ENCODE measurements at regions not wholly inside any gene's neighbourhood (a gene's known extent, or its start where the extent isn't known, plus 50 kb on each side); places are given as distances from the start of the nearest gene placed in this dataset.

DNA sequence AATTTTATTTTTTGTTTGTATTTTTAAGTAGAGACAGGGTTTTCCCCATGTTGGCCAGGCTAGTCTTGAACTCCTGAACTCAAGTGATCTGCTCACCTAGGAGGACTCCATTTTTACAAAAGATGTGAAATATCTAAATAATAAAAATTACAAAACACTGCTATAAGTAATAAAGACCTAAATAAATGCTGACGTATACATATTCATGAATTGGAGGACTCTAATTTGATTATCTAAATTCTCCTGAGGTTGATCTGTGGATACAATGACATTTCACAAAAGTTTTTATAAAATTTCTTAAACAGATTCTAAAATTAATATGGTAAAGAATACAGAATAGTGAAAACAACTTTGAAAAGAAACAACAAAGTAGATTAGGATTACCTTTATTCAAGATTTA lies 1224.0 kb downstream of the SLC16A7 start:
- DNase-seq (ENCODE audit: low read depth): no peak
- H3K9me3 ChIP-seq (ENCODE audit: control insufficient read depth, low read length): peaks cover 11% of the 10 kb centered on the region
- no peak overlapping the region for H3K9ac ChIP-seq (ENCODE audit: low read length)
- H3K27me3 ChIP-seq (replicated peaks; ENCODE audit: control insufficient read depth, insufficient read depth, low read length): no peaks in the 10 kb centered on the region
- no peak overlapping the region for H3K4me3 ChIP-seq (ENCODE audit: low read length)
- no peaks in the 10 kb centered on the region for H3K4me1 ChIP-seq (ENCODE audit: control insufficient read depth, insufficient read depth, low read length)
- H3K36me3 ChIP-seq (ENCODE audit: control insufficient read depth, insufficient read depth, low read length, severe bottlenecking): no peaks in the 10 kb centered on the region

DNA sequence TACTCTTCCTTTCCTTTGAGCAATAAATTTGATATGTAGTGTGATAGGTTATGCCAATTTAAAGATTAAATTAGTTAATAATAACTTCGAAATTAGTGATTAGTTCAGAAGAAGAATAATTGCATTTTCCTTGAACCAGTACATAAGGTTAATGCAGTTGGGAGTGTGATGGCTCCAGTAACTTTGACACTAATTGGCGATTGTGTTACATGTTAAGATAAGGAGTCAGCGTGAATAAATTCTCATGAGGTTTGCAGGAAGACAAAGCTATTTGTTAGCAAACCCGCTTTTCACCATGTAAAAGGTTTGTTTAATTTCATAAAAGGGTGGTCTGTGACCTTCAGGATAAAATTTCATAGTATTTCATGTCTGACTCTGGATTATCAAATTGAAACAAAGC lies 1226.8 kb downstream of the SLC16A7 start:
- Histone ChIP-seq H3K9me3 (ENCODE audit: control insufficient read depth, low read length) (no peaks in the 10 kb centered on the region), H3K4me1 (ENCODE audit: control insufficient read depth, insufficient read depth, low read length) (no peaks in the 10 kb centered on the region)

DNA sequence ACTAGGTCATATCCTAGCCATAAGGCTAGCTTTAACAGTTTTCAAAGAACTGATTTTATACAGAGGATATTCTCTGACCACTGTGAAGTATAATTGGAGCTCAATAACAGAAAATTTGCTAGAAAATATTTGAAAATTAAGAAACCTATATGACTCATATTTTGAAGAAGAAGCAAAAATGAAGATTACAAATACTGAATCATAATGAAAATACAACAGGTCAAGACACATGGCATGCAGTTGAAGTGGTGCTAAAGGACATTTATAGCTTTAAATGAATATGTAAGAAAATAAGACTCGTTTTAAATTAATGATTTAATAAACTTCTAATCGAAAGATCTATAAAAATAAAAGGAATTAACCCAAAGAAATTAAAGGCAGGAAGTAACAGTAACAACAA lies 1234.6 kb downstream of the SLC16A7 start:
- Histone ChIP-seq H3K4me3 (ENCODE audit: low read length) (no peak overlapping the region), H3K4me1 (ENCODE audit: control insufficient read depth, insufficient read depth, low read length) (peaks cover 10% of the 10 kb centered on the region), H3K36me3 (ENCODE audit: control insufficient read depth, insufficient read depth, low read length, severe bottlenecking) (no peaks in the 10 kb centered on the region), H3K27me3 (replicated peaks; ENCODE audit: control insufficient read depth, insufficient read depth, low read length) (no peaks in the 10 kb centered on the region), H3K9me3 (ENCODE audit: control insufficient read depth, low read length) (peaks cover 3% of the 10 kb centered on the region), H3K9ac (ENCODE audit: low read length) (no peak overlapping the region)
- DNase-seq (ENCODE audit: low read depth): peak; percentile 14

More for the DNA sequence above, 1226.8 kb downstream of the SLC16A7 start:
- H3K36me3 ChIP-seq (ENCODE audit: control insufficient read depth, insufficient read depth, low read length, severe bottlenecking): no peaks in the 10 kb centered on the region
- no peak overlapping the region for H3K9ac ChIP-seq (ENCODE audit: low read length)
- H3K27me3 ChIP-seq (replicated peaks; ENCODE audit: control insufficient read depth, insufficient read depth, low read length): no peaks in the 10 kb centered on the region
- no peak for DNase-seq (ENCODE audit: low read depth)
- no peak overlapping the region for H3K4me3 ChIP-seq (ENCODE audit: low read length)

DNA sequence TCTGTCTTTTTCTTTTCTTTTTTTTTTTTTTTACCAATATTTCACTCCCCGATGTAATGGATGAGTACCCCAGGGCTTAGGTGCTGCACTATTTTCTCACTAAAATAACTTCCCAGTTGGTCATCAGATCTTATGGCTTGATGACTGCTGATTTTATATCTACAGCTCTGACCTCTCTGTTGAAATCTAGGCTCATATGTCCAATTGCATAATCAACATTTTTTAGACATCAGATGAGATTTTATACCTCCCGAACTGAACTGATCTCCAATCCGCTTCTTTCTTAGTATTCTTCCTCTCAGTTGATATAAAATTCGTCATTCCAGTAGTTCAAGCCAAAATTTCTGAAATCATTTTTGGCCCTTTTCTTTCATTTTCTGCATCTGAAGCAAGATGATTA lies 1236.5 kb downstream of the SLC16A7 start:
- Histone ChIP-seq H3K9me3 (ENCODE audit: control insufficient read depth, low read length) (peaks cover 3% of the 10 kb centered on the region), H3K9ac (ENCODE audit: low read length) (no peak overlapping the region)

DNA sequence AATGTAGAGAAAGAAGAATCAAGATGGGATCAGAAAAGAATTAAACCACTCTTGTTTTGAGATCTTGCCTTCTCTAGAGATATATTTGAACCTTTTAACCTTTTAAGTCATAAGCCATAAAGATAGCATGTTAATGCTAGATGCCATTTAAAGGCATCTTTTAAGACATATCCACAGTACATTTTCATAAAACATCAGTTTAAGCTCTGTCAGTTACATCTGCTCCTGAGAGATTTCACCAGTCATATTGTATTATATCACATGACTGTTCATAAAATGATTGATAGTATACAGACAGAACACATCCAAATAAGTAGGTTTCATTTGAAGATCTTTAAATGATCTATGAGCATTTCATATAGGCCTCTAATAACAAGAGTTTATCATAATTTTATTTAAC lies 1238.5 kb downstream of the SLC16A7 start:
- H3K9me3 ChIP-seq (ENCODE audit: control insufficient read depth, low read length): no peaks in the 10 kb centered on the region
- H3K9ac ChIP-seq (ENCODE audit: low read length): no peak overlapping the region
- DNase-seq (ENCODE audit: low read depth): no peak
- no peaks in the 10 kb centered on the region for H3K27me3 ChIP-seq (replicated peaks; ENCODE audit: control insufficient read depth, insufficient read depth, low read length)
- no peak overlapping the region for H3K4me3 ChIP-seq (ENCODE audit: low read length)
- peaks cover 10% of the 10 kb centered on the region for H3K4me1 ChIP-seq (ENCODE audit: control insufficient read depth, insufficient read depth, low read length)
- H3K36me3 ChIP-seq (ENCODE audit: control insufficient read depth, insufficient read depth, low read length, severe bottlenecking): no peaks in the 10 kb centered on the region

More for the DNA sequence above, 1236.5 kb downstream of the SLC16A7 start:
- Histone ChIP-seq H3K36me3 (ENCODE audit: control insufficient read depth, insufficient read depth, low read length, severe bottlenecking) (no peaks in the 10 kb centered on the region), H3K4me3 (ENCODE audit: low read length) (peak overlapping the region; percentile 51), H3K27me3 (replicated peaks; ENCODE audit: control insufficient read depth, insufficient read depth, low read length) (no peaks in the 10 kb centered on the region), H3K4me1 (ENCODE audit: control insufficient read depth, insufficient read depth, low read length) (peaks cover 10% of the 10 kb centered on the region)
- no peak for DNase-seq (ENCODE audit: low read depth)

DNA sequence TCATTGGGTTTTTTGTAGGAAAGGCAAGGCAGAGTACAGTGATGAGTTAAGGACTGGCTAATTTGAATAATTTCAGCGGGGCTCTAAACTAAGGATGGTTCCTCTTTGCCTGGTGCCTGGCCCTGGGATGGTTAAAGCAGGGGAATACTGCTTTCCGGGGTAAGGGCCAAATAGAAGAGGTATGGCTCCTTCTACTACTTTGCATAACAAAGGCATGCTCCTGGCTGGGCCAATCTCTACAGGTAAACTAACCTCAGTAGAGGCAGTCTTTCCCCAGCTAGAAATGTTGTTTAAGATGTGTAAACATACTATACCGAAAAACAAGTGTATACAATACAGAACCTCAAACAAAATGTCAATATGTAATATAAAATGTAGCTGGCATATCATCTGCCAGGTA lies 1239.0 kb downstream of the SLC16A7 start:
- Histone ChIP-seq H3K9ac (ENCODE audit: low read length) (no peak overlapping the region), H3K27me3 (replicated peaks; ENCODE audit: control insufficient read depth, insufficient read depth, low read length) (no peaks in the 10 kb centered on the region), H3K4me1 (ENCODE audit: control insufficient read depth, insufficient read depth, low read length) (peaks cover 10% of the 10 kb centered on the region), H3K4me3 (ENCODE audit: low read length) (no peak overlapping the region), H3K36me3 (ENCODE audit: control insufficient read depth, insufficient read depth, low read length, severe bottlenecking) (no peaks in the 10 kb centered on the region), H3K9me3 (ENCODE audit: control insufficient read depth, low read length) (no peaks in the 10 kb centered on the region)
- DNase-seq (ENCODE audit: low read depth): no peak

DNA sequence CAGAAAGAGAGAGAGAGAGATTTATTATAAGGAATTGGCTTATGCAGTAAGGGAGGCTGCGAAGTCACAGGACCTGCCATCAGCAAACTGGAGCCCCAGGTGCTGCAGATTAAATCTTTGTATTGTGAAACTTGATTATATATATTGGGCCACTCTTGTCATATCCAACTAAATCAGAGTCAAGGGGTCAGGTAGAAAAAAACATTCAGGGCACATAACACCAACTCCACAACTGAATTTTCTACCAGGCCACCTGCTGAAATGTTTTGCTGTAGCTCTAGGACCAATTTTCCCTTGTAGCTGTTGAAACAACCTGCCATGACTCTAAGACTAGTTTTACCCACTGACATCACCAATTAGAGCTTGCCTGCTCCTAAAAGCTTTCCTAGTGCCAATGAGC lies 1240.8 kb downstream of the SLC16A7 start:
- H3K27me3 ChIP-seq (replicated peaks; ENCODE audit: control insufficient read depth, insufficient read depth, low read length): no peaks in the 10 kb centered on the region
- H3K4me1 ChIP-seq (ENCODE audit: control insufficient read depth, insufficient read depth, low read length): peaks cover 8% of the 10 kb centered on the region
- H3K4me3 ChIP-seq (ENCODE audit: low read length): no peak overlapping the region
- no peaks in the 10 kb centered on the region for H3K36me3 ChIP-seq (ENCODE audit: control insufficient read depth, insufficient read depth, low read length, severe bottlenecking)
- no peak overlapping the region for H3K9ac ChIP-seq (ENCODE audit: low read length)
- no peaks in the 10 kb centered on the region for H3K9me3 ChIP-seq (ENCODE audit: control insufficient read depth, low read length)
- DNase-seq (ENCODE audit: low read depth): no peak

DNA sequence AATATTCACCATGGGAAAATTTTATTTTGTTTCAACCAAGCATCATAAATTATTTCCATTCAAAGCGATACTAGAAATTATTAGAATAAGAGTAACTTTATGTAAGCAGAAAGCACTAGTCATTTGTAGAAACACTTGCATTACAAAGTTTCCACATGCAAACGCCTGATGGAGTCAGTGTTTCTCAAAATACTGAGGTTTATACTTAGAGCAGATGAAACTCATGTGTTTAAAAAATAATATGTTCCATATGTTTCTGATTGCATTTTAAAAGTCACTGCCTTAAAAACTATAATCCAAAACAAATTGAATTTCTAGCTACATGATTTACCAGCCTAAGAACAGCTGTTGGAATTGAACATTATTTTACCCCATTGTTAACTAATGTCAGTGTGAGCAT lies 1246.4 kb downstream of the SLC16A7 start:
- no peak overlapping the region for H3K9ac ChIP-seq (ENCODE audit: low read length)
- no peaks in the 10 kb centered on the region for H3K27me3 ChIP-seq (replicated peaks; ENCODE audit: control insufficient read depth, insufficient read depth, low read length)
- H3K9me3 ChIP-seq (ENCODE audit: control insufficient read depth, low read length): no peaks in the 10 kb centered on the region
- H3K4me3 ChIP-seq (ENCODE audit: low read length): no peak overlapping the region
- DNase-seq (ENCODE audit: low read depth): peak; percentile 74
- H3K36me3 ChIP-seq (ENCODE audit: control insufficient read depth, insufficient read depth, low read length, severe bottlenecking): no peaks in the 10 kb centered on the region
- no peaks in the 10 kb centered on the region for H3K4me1 ChIP-seq (ENCODE audit: control insufficient read depth, insufficient read depth, low read length)

DNA sequence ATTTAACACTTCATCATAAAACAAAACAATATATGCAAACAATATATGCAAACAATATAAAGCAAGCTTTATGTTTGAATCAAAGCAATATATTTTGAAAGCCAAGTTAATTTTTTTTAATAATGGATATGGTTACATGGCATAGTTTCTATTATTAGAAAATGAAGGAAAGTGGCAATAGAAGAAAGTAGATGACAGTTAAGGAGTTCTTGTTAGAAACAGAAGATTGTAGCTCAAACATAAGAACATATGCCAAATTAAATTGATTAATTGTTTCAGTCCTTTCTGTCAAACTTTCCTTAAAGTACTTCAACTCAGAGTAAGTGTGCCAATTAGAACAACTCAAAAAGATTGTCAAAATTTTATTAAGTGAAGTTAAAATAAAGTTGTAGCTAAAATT lies 1248.3 kb downstream of the SLC16A7 start:
- no peaks in the 10 kb centered on the region for H3K9me3 ChIP-seq (ENCODE audit: control insufficient read depth, low read length)
- no peak overlapping the region for H3K9ac ChIP-seq (ENCODE audit: low read length)
- H3K4me3 ChIP-seq (ENCODE audit: low read length): no peak overlapping the region
- no peak for DNase-seq (ENCODE audit: low read depth)
- no peaks in the 10 kb centered on the region for H3K4me1 ChIP-seq (ENCODE audit: control insufficient read depth, insufficient read depth, low read length)
- H3K27me3 ChIP-seq (replicated peaks; ENCODE audit: control insufficient read depth, insufficient read depth, low read length): no peaks in the 10 kb centered on the region
- H3K36me3 ChIP-seq (ENCODE audit: control insufficient read depth, insufficient read depth, low read length, severe bottlenecking): no peaks in the 10 kb centered on the region

DNA sequence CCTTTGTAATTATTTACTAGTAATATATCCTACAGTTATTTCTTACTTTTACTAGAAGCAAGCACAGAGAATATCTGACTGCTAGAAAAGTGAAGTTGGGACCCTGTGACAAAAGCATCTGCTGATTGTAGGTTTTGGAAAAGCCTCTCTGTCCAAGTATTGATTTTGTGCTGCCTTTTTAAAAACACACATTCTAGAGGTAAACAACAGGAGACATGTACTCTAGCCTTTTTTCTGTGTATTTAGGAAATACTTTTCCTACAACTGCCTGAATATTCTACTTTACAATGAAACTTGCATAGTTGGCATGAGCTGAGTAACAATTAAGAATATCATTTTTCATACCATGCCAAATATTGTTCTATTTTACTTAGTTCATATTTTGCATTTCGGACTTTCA lies 1249.0 kb downstream of the SLC16A7 start:
- Histone ChIP-seq H3K4me1 (ENCODE audit: control insufficient read depth, insufficient read depth, low read length) (peaks cover under 1% of the 10 kb centered on the region), H3K4me3 (ENCODE audit: low read length) (no peak overlapping the region), H3K27me3 (replicated peaks; ENCODE audit: control insufficient read depth, insufficient read depth, low read length) (no peaks in the 10 kb centered on the region), H3K9me3 (ENCODE audit: control insufficient read depth, low read length) (no peaks in the 10 kb centered on the region), H3K9ac (ENCODE audit: low read length) (no peak overlapping the region), H3K36me3 (ENCODE audit: control insufficient read depth, insufficient read depth, low read length, severe bottlenecking) (no peaks in the 10 kb centered on the region)
- DNase-seq (ENCODE audit: low read depth): no peak

DNA sequence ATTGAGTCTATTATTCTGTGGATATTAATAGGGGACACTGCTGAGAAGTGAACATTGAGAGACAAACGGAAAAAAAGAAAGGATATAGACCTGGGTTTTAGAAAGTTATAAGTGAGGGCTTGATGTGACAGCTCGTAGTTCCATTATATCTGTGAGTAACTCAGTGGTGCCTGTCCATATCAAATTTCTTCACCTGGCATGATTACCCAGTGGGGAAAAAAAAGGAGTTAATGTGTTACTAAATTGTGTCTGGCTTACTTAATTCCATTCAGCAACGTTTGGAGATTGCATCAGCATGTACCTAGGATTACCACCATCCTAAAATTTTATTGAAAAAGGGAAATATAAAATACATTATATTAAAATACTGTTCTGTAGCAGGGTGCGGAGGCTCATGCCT lies 1249.9 kb downstream of the SLC16A7 start:
- no peak overlapping the region for H3K9ac ChIP-seq (ENCODE audit: low read length)
- no peaks in the 10 kb centered on the region for H3K27me3 ChIP-seq (replicated peaks; ENCODE audit: control insufficient read depth, insufficient read depth, low read length)

DNA sequence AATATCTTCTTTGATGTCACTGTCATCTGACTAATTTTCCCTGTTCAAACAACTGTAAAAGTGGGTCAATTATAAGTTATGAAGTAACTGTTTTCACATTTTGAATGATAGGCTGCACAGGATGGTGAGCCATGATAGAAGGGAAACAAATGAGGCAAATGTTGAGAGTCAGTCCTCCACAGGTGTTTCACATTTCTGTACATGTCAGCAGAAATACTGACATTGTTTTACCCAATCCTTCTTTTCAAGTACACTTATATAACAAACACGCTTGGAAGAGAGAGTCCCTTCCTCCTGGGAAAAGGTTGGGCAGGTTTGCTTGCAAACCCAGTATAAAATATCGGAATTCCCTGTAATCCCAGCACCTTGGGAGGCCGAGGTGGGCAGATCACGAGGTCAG lies 1251.5 kb downstream of the SLC16A7 start:
- no peaks in the 10 kb centered on the region for H3K9me3 ChIP-seq (ENCODE audit: control insufficient read depth, low read length)
- no peak overlapping the region for H3K4me3 ChIP-seq (ENCODE audit: low read length)
- H3K36me3 ChIP-seq (ENCODE audit: control insufficient read depth, insufficient read depth, low read length, severe bottlenecking): no peaks in the 10 kb centered on the region
- no peaks in the 10 kb centered on the region for H3K27me3 ChIP-seq (replicated peaks; ENCODE audit: control insufficient read depth, insufficient read depth, low read length)
- no peak overlapping the region for H3K9ac ChIP-seq (ENCODE audit: low read length)
- no peak for DNase-seq (ENCODE audit: low read depth)
- peaks cover 2% of the 10 kb centered on the region for H3K4me1 ChIP-seq (ENCODE audit: control insufficient read depth, insufficient read depth, low read length)

More for the DNA sequence above, 1249.9 kb downstream of the SLC16A7 start:
- no peaks in the 10 kb centered on the region for H3K36me3 ChIP-seq (ENCODE audit: control insufficient read depth, insufficient read depth, low read length, severe bottlenecking)
- peaks cover 2% of the 10 kb centered on the region for H3K4me1 ChIP-seq (ENCODE audit: control insufficient read depth, insufficient read depth, low read length)
- no peaks in the 10 kb centered on the region for H3K9me3 ChIP-seq (ENCODE audit: control insufficient read depth, low read length)
- DNase-seq (ENCODE audit: low read depth): no peak
- H3K4me3 ChIP-seq (ENCODE audit: low read length): no peak overlapping the region

All from adipocyte (in vitro differentiated cells).